ENCODE measurements at regions not wholly inside any gene's neighbourhood (a gene's known extent, or its start where the extent isn't known, plus 50 kb on each side); places are given as distances from the start of the nearest gene placed in this dataset.
"Not testable (repeated sequence)": the region's sequence is repeated elsewhere in the genome, so short reads cannot be mapped to it uniquely, and the experiment has no call there.

- no peak for DNase-seq
These were observed 60.0 kb downstream of the DMAC1 start for GRCh38 chr9:7739595-7739994.

DNA sequence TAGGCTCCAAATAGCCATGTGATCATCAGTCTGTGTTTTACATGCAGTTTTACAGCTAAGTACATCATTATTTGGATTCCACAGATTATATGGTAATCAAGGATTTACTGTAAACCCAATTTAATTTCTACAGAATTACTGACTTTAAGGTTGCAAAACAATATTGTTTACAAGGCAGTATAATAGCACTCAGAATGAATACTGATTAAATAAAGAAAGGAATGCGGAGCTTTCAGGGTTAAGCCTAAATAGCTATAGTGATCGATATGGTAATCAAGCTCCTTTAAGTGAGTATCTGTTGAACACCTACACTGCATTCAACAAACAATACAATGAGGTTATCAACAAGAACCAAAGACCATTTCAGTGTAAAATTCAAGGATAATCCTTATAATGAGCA is 64.3 kb downstream of the DMAC1 start:
- no peak for DNase-seq

GRCh38 chr9:7730164-7730445 is 69.5 kb downstream of the DMAC1 start:
- DNase-seq = no peak

GRCh38 chr9:7729371-7730163 is 70.0 kb downstream of the DMAC1 start:
- DNase-seq = no peak

DNA sequence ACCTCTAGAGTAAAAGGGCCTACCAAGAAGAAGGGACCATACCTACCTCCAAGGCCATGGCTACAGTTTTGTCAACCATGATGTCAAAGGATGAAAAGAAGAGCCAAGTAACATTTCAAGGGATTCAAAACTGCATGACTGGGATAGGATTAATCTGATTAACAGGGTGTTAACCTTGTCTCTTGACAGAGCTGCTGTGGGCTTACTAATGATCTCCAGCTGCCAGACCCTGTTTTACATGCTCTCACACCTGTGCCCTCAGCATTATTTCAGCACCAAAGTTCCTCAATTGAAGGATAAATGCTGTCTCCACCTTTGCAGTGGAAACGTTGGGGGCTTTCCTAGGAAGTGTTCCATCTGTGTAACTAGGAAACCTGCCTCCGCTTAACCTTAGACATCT is 78.3 kb downstream of the DMAC1 start:
- no peak for DNase-seq

GRCh38 chr9:7713088-7713487 is 86.5 kb downstream of the DMAC1 start:
- DNase-seq = not testable (repeated sequence)

DNA sequence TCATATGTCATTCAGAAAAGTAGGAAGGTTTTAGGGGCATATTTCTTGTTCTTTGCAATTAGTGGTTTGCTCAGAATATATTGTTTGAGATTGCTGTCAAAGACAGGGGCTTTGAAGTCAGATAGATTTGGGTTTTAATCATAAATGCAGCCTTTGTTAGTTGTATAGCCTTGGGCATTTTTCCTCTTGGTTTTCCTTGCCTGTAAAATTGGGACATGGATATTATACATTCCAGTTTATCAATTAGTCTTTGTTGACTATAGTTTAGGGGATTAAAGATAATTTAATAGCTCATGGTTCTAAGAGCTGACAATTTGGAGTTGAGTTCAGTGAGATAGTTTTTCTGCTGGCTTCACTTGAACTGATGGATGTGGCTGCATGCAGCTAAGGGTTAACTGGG is 88.9 kb downstream of the DMAC1 start:
- DNase-seq = no peak

DNA sequence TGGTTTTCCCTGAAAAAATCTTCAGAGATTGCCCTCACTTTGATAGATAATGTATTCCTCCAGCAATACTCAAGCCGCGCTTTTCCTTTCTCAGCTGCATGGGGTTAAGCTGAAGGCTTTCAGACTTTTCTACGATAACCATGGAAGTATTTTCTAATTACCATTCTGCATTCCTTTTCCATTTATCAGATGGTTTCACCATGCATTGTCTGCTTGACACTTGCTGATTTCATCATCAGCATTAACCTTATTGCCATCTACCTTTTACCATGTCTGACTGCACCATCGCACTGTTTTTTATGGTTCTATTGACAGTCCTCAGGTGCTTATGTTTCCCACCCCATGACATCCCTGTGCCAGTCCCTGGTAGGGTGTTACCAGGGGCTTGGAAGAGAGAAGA is 91.6 kb downstream of the DMAC1 start:
- no peak for DNase-seq

- no peak for DNase-seq
These were observed 95.0 kb downstream of the DMAC1 start for GRCh38 chr9:7704543-7704942.

DNA sequence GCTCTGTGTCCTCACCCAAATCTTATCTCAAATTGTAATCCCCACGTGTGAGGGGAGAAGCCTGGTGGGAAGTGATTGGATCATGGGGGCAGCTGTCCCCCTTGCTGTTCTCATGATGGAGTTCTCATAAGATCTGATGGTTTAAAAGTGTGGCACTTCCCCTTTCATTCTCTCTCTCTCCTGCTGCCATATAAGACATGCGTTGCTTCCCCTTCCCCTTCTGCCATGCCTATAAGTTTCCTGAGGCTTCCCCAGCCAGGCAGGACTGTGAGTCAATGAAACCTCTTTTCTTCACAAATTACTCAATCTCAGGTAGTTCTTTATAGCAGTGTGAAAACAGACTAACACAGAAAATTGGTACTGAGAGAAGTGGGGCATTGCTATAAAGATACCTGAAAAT is 107.7 kb downstream of the DMAC1 start:
- no peak for DNase-seq

- no peak for DNase-seq
These were observed 109.6 kb downstream of the DMAC1 start for GRCh38 chr9:7690014-7690413.

DNA sequence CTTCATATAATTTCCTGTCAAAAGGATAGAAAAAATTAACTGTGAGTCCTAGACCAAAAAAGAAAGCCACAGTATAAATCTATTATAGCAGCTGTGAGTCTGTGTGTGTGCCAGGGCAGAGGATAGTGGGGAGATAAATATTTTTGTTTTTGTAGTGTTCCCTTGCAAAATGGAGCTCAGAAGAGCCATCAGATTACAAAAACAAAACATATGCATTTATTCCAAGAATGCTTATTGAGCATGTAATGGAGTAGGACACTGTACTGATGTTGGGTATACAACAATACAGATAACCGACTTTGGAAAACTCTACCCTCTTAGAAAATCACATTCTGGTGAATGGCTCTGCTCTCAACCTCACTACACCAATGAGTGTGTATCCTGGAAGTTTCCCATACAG is 111.0 kb downstream of the DMAC1 start:
- DNase-seq = no peak

GRCh38 chr9:7676609-7677156 is 122.9 kb downstream of the DMAC1 start:
- DNase-seq = no peak

- no peak for DNase-seq
These were observed 127.7 kb downstream of the DMAC1 start for GRCh38 chr9:7671847-7672246.

- DNase-seq = no peak
These were observed 131.0 kb downstream of the DMAC1 start for GRCh38 chr9:7668541-7668940.

- DNase-seq = no peak
These were observed 133.7 kb downstream of the DMAC1 start for GRCh38 chr9:7665874-7666273.

DNA sequence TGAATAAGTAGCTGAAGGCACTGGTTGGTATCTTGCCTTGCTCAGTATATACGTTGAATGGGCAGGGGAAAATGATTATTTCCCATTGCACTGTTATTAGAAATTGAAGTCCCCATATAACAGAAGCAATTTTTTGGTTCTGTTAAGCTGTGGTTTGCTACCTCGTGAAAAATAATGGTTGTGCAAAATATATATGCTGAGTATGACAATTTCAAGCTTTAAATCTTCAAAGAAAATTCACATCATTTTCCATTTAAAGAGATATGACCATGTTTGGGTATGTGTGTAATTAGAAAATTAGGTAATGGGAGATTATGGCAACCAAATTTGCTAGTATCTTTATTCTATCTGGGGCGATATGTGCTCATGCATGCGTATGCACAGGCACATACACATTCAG is 139.8 kb downstream of the DMAC1 start:
- no peak for DNase-seq

DNA sequence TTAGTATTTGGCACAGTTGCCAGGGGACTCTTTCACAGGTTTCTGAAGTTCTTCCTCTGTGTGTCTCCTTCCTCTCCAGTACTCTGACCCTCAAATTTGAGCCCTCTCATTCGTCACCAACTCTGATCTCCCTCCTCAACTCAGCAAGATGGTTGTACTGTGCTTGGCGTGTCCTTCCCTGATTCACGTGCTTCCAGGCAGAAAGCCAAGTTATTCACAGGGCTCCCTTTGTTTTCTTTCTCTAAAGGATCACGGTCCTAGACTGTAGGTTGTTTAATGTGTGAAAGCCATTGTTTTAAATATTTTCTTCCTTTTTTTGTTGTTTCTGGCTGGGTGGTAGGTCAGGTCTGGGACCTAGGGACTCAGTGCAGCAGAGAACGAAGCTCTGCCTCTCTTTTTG is 142.9 kb downstream of the DMAC1 start:
- DNase-seq = no peak

DNA sequence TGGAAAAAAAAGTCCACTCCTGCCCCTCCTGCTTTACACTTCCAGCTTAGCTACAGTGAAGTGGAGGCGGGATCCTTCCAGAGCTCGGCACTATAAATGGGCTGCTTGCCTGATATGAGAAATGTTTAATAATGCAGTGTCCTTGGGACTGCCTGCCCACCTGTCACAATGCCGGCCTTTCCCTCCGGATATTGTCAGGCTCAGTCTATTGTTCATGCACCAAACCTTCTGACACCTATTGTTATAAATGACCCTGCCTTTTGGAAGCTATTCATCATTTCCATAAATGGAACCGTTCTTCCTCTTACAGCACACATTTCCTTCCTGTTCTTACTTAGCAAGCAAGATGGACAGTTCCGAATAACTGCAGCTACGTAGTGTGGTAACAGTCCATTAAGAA is 146.3 kb downstream of the DMAC1 start:
- no peak for DNase-seq

DNA sequence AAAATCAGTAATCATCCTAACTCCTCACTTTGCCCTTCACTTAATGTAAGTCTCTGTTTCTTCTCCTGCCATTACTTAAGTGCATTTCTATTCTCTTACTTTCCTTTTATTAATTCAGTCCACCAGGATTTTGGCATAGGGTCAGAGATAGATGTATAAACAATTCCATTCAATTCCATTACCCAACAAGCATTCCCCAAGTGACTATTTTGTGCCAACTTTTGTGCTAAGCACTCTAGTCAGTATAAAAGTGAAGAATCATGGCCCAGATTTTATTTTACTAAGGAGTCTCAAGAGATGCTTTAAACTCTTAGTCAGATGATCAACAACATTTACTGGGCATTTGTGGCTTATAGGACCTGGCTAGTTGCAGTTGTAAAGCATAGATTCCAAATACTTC is 159.3 kb downstream of the DMAC1 start:
- no peak for DNase-seq

- DNase-seq = no peak
These were observed 160.1 kb downstream of the DMAC1 start for GRCh38 chr9:7639471-7639870.

DNA sequence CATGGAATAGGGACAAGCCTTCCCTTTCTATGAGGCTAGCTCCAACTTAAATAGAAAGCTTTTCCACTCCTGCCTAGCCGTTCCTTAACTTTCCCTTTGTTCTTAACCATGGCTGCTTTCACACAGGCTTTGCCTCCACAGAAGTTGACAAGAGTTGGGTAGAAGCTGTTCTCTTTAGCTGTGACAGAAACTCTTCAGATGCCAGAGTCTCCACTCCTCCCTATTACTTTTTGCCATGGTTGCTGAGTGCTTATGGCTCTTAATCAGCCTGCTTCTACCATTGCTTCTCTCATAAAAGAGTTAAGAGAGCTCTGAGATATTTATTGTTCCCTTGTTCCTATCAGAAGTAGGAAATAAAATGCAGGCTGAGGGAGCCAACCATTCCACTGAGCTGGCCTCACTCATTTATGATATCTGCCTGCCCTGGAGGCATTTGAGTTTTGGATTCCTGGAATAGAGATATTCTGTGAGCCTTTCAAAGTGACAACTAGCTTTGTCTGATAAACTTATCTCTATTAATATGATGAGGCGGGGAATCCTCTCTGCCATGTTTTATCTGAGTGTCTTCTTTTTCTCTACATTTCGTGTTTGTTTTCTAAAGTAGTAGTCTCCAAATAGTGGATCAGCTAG is 162.6 kb downstream of the DMAC1 start:
- no peak for DNase-seq

DNA sequence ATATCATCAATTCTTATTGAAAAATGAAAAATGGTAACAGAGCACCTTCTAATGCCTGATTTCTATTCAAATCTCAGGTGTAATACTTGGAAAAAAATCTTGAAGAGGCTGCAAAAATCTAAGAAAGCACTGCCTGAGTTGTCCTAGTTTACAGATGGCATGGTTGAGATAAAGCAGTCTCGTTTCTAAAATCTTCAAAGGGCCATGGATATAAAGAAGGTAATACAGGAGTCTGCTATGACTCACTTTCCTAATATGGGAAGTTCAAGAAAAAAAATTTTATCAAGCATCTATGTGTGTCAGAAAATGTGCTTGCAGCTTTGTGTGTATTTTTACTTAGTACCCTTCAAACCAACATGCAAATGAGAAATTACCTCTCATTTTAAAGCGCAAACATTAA is 163.3 kb downstream of the DMAC1 start:
- DNase-seq = no peak

- DNase-seq = not testable (repeated sequence)
These were observed 173.0 kb downstream of the DMAC1 start for GRCh38 chr9:7626571-7627029.

DNA sequence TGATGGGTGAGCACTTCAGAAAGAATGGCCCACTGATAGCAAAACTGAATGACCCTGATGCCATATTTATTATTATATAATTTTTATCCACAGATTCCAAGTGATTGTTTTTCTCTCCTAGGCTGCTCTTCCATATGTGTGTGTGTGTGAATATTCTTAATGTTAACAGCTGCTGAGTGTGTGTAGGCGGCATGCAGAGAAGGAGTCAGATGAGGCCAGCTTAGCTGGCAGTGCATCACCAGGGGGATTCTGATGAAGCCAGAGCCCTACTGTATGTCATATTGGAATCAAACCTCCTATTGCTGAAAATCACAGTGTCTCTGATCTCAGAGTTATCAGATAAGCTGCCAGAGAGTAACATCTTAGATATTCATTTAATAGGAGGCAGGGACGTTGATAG is 177.1 kb downstream of the DMAC1 start:
- DNase-seq = no peak

Measured in NCI-H1436 treated with DMSO at 0.1 percent for 48 hours (cell line).